G401.6 (cell line): ENCODE measurements at regions not wholly inside any gene's neighbourhood (a gene's known extent, or its start where the extent isn't known, plus 50 kb on each side); places are given as distances from the start of the nearest gene placed in this dataset.

Experiments
- FAIRE-seq: peaks from 2 replicates; lab custom pipeline; 2012; peaks lifted over from hg19 to GRCh38; lab: Jason Lieb, UNC

- no peak for FAIRE-seq
These were observed 219.2 kb upstream of the RGS6 start for GRCh38 chr14:71713016-71713415.

- no peak for FAIRE-seq
These were observed 218.8 kb upstream of the RGS6 start for GRCh38 chr14:71713451-71713850.

- no peak for FAIRE-seq
These were observed 218.0 kb upstream of the RGS6 start for GRCh38 chr14:71714225-71714624.

- FAIRE-seq, result no peak
These were observed 216.0 kb upstream of the RGS6 start for GRCh38 chr14:71716041-71716772.

GRCh38 chr14:71720978-71721624 is 211.1 kb upstream of the RGS6 start:
- FAIRE-seq, result no peak

GRCh38 chr14:71721791-71722190 is 210.4 kb upstream of the RGS6 start:
- no peak for FAIRE-seq

- no peak for FAIRE-seq
These were observed 209.3 kb upstream of the RGS6 start for GRCh38 chr14:71722885-71723284.

GRCh38 chr14:71725922-71726579 is 206.2 kb upstream of the RGS6 start:
- no peak for FAIRE-seq

GRCh38 chr14:71726580-71727021 is 205.6 kb upstream of the RGS6 start:
- FAIRE-seq, result no peak

- no peak for FAIRE-seq
These were observed 203.8 kb upstream of the RGS6 start for GRCh38 chr14:71728386-71728785.

- FAIRE-seq, result no peak
These were observed 202.6 kb upstream of the RGS6 start for GRCh38 chr14:71729596-71729995.

GRCh38 chr14:71730471-71730870 is 201.8 kb upstream of the RGS6 start:
- FAIRE-seq, result no peak

- no peak for FAIRE-seq
These were observed 201.1 kb upstream of the RGS6 start for GRCh38 chr14:71731096-71731495.

GRCh38 chr14:71733210-71733883 is 198.9 kb upstream of the RGS6 start:
- FAIRE-seq, result no peak

- FAIRE-seq, result no peak
These were observed 198.2 kb upstream of the RGS6 start for GRCh38 chr14:71734076-71734475.

- FAIRE-seq, result no peak
These were observed 197.3 kb upstream of the RGS6 start for GRCh38 chr14:71734885-71735284.

- FAIRE-seq, result no peak
These were observed 194.5 kb upstream of the RGS6 start for GRCh38 chr14:71737760-71738159.

GRCh38 chr14:71739273-71739990 is 192.8 kb upstream of the RGS6 start:
- no peak for FAIRE-seq

GRCh38 chr14:71741241-71741640 is 191.0 kb upstream of the RGS6 start:
- no peak for FAIRE-seq

- FAIRE-seq, result no peak
These were observed 189.7 kb upstream of the RGS6 start for GRCh38 chr14:71742485-71742884.

- no peak for FAIRE-seq
These were observed 187.2 kb upstream of the RGS6 start for GRCh38 chr14:71745072-71745471.

GRCh38 chr14:71748196-71748595 is 184.0 kb upstream of the RGS6 start:
- no peak for FAIRE-seq
